SK-N-SH (cell line): ENCODE measurements at regions not wholly inside any gene's neighbourhood (a gene's known extent, or its start where the extent isn't known, plus 50 kb on each side); places are given as distances from the start of the nearest gene placed in this dataset.

Experiments
- CTCF ChIA-PET: fragments of 300-600, 350-600 bp; formaldehyde crosslinking; extraction: SDS; loops from one replicate; lab custom pipeline; 2021; lab: Yijun Ruan, JAX
- POLR2A ChIA-PET: fragments of 350-600 bp; sonication (Branson Sonifier 250); formaldehyde crosslinking; extraction: SDS; loops from one replicate; lab custom pipeline; 2020; ENCODE audit warnings: antibody characterized with exemption, inconsistent platforms; lab: Yijun Ruan, JAX
- DNase-seq: peaks from one replicate; pipeline ENCODE4 v3.0.0; 2012
- H2AFZ ChIP-seq: fragments of 200-600 bp; sonication (generic); 2 replicates; pipeline ENCODE4 v1.8.1; 2016; ENCODE audit warnings: antibody characterized with exemption, mild to moderate bottlenecking, low read depth
- H3F3A ChIP-seq: fragments of 200-600 bp; sonication (generic); replicated peaks from 2 replicates; pipeline ENCODE3; 2016; ENCODE audit warnings: antibody characterized with exemption, mild to moderate bottlenecking; ENCODE audit not compliant: insufficient read depth
- H3K27ac ChIP-seq, 2 experiments: fragments of 200-500 bp in 1 of 2; fragments of 200-600 bp in 1 of 2; sonication (Bioruptor generic) in 1 of 2; sonication (generic), shearing (Covaris generic) in 1 of 2; 2 replicates each; pipeline versions ENCODE4 v1.5.1 to v1.6.1; 2014 to 2016; ENCODE audit warnings: low read depth in 2 of 2, inconsistent platforms in 1 of 2, low read length in 1 of 2, mild to moderate bottlenecking in 1 of 2, mixed read lengths in 1 of 2
- H3K27me3 ChIP-seq: fragments of 200-600 bp; sonication (generic), shearing (Covaris generic); 2 replicates; pipeline ENCODE4 v1.6.1; 2016; ENCODE audit warnings: mixed run types; ENCODE audit not compliant: insufficient read depth
- H3K36me3 ChIP-seq, 2 experiments: fragments of 200-500 bp in 1 of 2; fragments of 200-600 bp in 1 of 2; sonication (Bioruptor generic) in 1 of 2; sonication (generic) in 1 of 2; replicated peaks in 1 of 2; 2 replicates each; pipeline versions ENCODE3 to v1.5.1; 2014 to 2016; ENCODE audit warnings: low read length in 1 of 2, mild to moderate bottlenecking in 1 of 2; ENCODE audit not compliant: insufficient read depth in 2 of 2, control insufficient read depth in 1 of 2
- H3K4me1 ChIP-seq, 2 experiments: fragments of 200-500 bp in 1 of 2; fragments of 200-600 bp in 1 of 2; sonication (Bioruptor generic) in 1 of 2; sonication (generic), shearing (Covaris generic) in 1 of 2; 2 replicates each; pipeline versions ENCODE4 v1.5.1 to v1.6.1; 2014 to 2016; ENCODE audit warnings: low read depth in 1 of 2, low read length in 1 of 2, mixed run types in 1 of 2; ENCODE audit not compliant: insufficient read depth in 2 of 2, control insufficient read depth in 1 of 2
- H3K4me2 ChIP-seq: fragments of 200-600 bp; sonication (generic), shearing (Covaris generic); 2 replicates; pipeline ENCODE4 v1.6.1; 2017; ENCODE audit warnings: mixed run types
- H3K4me3 ChIP-seq, 2 experiments: fragments of 200-500 bp in 1 of 2; fragments of 200-600 bp in 1 of 2; sonication (Bioruptor generic) in 1 of 2; sonication (generic), shearing (Covaris generic) in 1 of 2; 2 replicates each; pipeline versions ENCODE4 v1.5.1 to v1.8.1; 2014 to 2016; ENCODE audit warnings: low read depth in 2 of 2, inconsistent platforms in 1 of 2, low read length in 1 of 2, mild to moderate bottlenecking in 1 of 2, mixed read lengths in 1 of 2, moderate library complexity in 1 of 2
- H3K79me2 ChIP-seq: fragments of 200-600 bp; sonication (generic); 2 replicates; pipeline ENCODE4 v1.8.1; 2017; ENCODE audit warnings: mild to moderate bottlenecking; ENCODE audit not compliant: insufficient read depth
- H3K9ac ChIP-seq: fragments of 200-600 bp; sonication (generic); 2 replicates; pipeline ENCODE4 v1.6.1; 2017; ENCODE audit warnings: mixed run types
- H3K9me2 ChIP-seq: fragments of 200-600 bp; sonication (generic); 2 replicates; pipeline ENCODE4 v1.6.1; 2017; ENCODE audit warnings: mixed run types
- H3K9me3 ChIP-seq: fragments of 200-600 bp; sonication (generic); 2 replicates; pipeline ENCODE4 v1.6.1; 2017; ENCODE audit warnings: mixed run types, mild to moderate bottlenecking, moderate library complexity
- H4K20me1 ChIP-seq: fragments of 200-600 bp; sonication (generic); 2 replicates; pipeline ENCODE4 v1.6.1; 2017; ENCODE audit warnings: mild to moderate bottlenecking, mixed run types; ENCODE audit not compliant: insufficient read depth
- EZH2phosphoT487 ChIP-seq: fragments of 200-600 bp; sonication (generic); IDR thresholded peaks from 2 replicates; pipeline ENCODE4 v1.6.1; 2017; ENCODE audit warnings: low read depth, mixed run types, mild to moderate bottlenecking, antibody characterized with exemption, moderate library complexity, borderline replicate concordance
- GATA2 ChIP-seq: sonication (generic); formaldehyde crosslinking; IDR thresholded peaks from 2 replicates; pipeline ENCODE4 v1.5.0; 2020; ENCODE audit warnings: mild to moderate bottlenecking, missing genetic modification reagents
- MEF2A ChIP-seq: IDR thresholded peaks from 2 replicates; pipeline ENCODE4 v1.4.0; 2012; ENCODE audit warnings: low read depth, borderline replicate concordance
- MXI1 ChIP-seq: IDR thresholded peaks from 2 replicates; pipeline ENCODE4 v1.6.1; 2012; ENCODE audit warnings: mild to moderate bottlenecking, low read depth, low read length, improper control_type of control experiment
- POLR2AphosphoS5 ChIP-seq: IDR thresholded peaks from 2 replicates; pipeline ENCODE4 v1.6.1; 2012; ENCODE audit warnings: low read depth, low read length
- RAD21 ChIP-seq: IDR thresholded peaks from 2 replicates; pipeline ENCODE4 v1.6.1; 2012; ENCODE audit warnings: mild to moderate bottlenecking, low read length
- RCOR1 ChIP-seq: fragments of 150-350 bp; IDR thresholded peaks from 2 replicates; pipeline ENCODE4 v1.6.1; 2017; ENCODE audit warnings: antibody characterized with exemption, low read length
- SIN3A ChIP-seq: IDR thresholded peaks from 2 replicates; pipeline ENCODE4 v1.6.1; 2012; ENCODE audit warnings: low read depth, mild to moderate bottlenecking, low read length, moderate library complexity, borderline replicate concordance
- SMC3 ChIP-seq: IDR thresholded peaks from 2 replicates; pipeline ENCODE4 v1.6.1; 2012; ENCODE audit warnings: low read depth, low read length, improper control_type of control experiment
- TAF1 ChIP-seq: IDR thresholded peaks from 2 replicates; pipeline ENCODE4 v1.6.1; 2012; ENCODE audit warnings: low read depth, mild to moderate bottlenecking, low read length, moderate library complexity, borderline replicate concordance
- TEAD4 ChIP-seq: IDR thresholded peaks from 2 replicates; pipeline ENCODE4 v1.4.0; 2012; ENCODE audit warnings: mild to moderate bottlenecking, borderline replicate concordance; ENCODE audit not compliant: insufficient read depth
- WGBS: methylation state at CpG from one replicate; pipeline ENCODE4 v1.1.6; 2017; ENCODE audit warnings: low lambda C conversion rate; 5-methylcytosine and 5-hydroxymethylcytosine counted together
- TF ChIP-seq, protein P1 (sequence below): fragments of 150-350 bp; IDR thresholded peaks from 2 replicates; pipeline ENCODE4 v1.6.1; 2017; ENCODE audit warnings: antibody characterized with exemption, low read length, low read depth, borderline replicate concordance
- TF ChIP-seq, protein P2 (sequence below): IDR thresholded peaks from 2 replicates; pipeline ENCODE4 v1.6.1; 2012; ENCODE audit warnings: mild to moderate bottlenecking, low read depth, low read length, moderate library complexity
- TF ChIP-seq, protein P3 (sequence below): IDR thresholded peaks from 2 replicates; pipeline ENCODE4; 2012
- TF ChIP-seq, protein P4 (sequence below): IDR thresholded peaks from 2 replicates; pipeline ENCODE4 v1.4.0; 2012; ENCODE audit warnings: low read depth, borderline replicate concordance
- TF ChIP-seq, protein P5 (sequence below): fragments of 200-600 bp; sonication (generic); IDR thresholded peaks from 2 replicates; pipeline ENCODE4 v1.6.1; 2017; ENCODE audit warnings: antibody characterized with exemption, mild to moderate bottlenecking, moderate library complexity

DNA sequence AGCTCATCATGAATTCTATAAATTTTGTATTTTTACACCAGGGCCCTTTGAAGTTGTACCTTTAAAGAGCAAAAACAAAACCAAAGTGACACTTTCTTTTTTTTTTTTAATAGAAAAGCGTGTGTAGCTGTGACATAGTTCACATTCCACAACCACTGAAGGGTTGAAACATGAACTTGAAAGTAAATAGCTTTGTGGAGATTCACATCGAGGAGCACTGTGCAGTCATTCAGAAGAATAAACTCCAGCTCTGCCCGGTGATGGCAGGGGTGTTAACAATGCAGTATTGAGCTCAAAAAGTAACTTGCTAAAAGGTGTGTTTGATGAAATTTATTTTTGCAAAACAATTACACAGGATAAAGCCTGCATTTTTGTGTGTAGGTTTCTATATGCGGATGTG lies 1166.2 kb downstream of the TBC1D22A start:
- 0 out of 2 replicates have a peak, but pooled peaks cover 4% of the 10 kb centered on the region for H3K27me3 ChIP-seq
- no peaks in the 10 kb centered on the region for H3K9me2 ChIP-seq
- DNase-seq, result no peak
- no peak overlapping the region for H3K27ac ChIP-seq
- H4K20me1 ChIP-seq, result no peaks in the 10 kb centered on the region
- no peaks in the 10 kb centered on the region for H3K36me3 ChIP-seq
- no peaks in the 10 kb centered on the region for H3K79me2 ChIP-seq
- ChIA-PET POLR2A (no interaction called here), CTCF (no interaction called here)
- no peak overlapping the region for H2AFZ ChIP-seq
- no peak overlapping the region for H3K9ac ChIP-seq
- H3K4me2 ChIP-seq, result no peak overlapping the region
- WGBS, result 12% methylated on average over 4 of the region's 4 CpGs
- H3K4me3 ChIP-seq, result no peak overlapping the region
- H3K9me3 ChIP-seq, result no peaks in the 10 kb centered on the region
- no peaks in the 10 kb centered on the region for H3F3A ChIP-seq
- TF ChIP-seq RCOR1 (no peak), MXI1 (no peak), SIN3A (no peak)
- H3K4me1 ChIP-seq, result no peaks in the 10 kb centered on the region

DNA sequence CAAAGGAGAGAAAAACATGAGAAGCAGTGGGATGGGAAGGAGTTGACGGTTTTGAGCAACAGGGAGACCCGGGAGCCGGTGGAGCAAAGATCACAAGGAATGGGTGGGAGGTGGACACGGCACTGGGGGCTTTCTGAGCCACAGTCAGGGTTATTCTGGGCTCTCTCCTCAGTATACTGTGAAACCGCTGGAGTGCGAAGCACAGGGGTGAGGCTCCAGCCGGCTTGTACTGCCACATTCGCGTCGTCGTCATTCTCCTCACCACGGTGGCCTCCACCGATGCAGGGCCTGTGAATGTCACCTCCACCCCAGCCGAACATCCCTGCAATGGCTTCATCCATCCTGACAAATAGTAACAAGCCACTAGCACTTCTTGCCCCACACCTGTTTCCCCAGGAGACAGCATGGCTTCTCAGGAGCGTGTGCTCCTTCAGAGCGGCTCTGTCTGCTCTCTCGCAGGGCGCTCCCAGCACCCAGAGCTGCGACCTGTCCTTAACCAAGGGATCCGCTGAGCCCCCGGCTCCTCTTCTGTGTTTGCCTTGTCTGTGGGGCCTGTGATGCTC lies 1165.3 kb downstream of the TBC1D22A start:
- CTCF ChIA-PET, result no interaction called here
- WGBS, result 44% methylated on average over 14 of the region's 21 CpGs
- no peaks in the 10 kb centered on the region for H4K20me1 ChIP-seq

More for the DNA sequence above, 1165.3 kb downstream of the TBC1D22A start:
- POLR2A ChIA-PET, result no interaction called here
- Histone ChIP-seq H3K4me2 (no peak overlapping the region), H3K79me2 (no peaks in the 10 kb centered on the region), H3K27me3 (0 out of 2 replicates have a peak, but pooled peaks cover 4% of the 10 kb centered on the region), H3K4me3 (no peak overlapping the region), H3K4me1 (no peaks in the 10 kb centered on the region), H3K9ac (no peak overlapping the region), H3F3A (no peaks in the 10 kb centered on the region), H3K36me3 (no peaks in the 10 kb centered on the region), H3K9me3 (no peaks in the 10 kb centered on the region), H2AFZ (no peak overlapping the region), H3K27ac (no peak overlapping the region), H3K9me2 (no peaks in the 10 kb centered on the region)
- no peak for DNase-seq
- TF ChIP-seq RAD21 (no peak), EZH2phosphoT487 (no peak), MXI1 (no peak), SIN3A (no peak), GATA2 (CRISPR knock-in tag) (no peak), POLR2AphosphoS5 (no peak), TEAD4 (no peak), MEF2A (no peak), TAF1 (no peak), SMC3 (no peak)
- TF ChIP-seq, protein P1, sequence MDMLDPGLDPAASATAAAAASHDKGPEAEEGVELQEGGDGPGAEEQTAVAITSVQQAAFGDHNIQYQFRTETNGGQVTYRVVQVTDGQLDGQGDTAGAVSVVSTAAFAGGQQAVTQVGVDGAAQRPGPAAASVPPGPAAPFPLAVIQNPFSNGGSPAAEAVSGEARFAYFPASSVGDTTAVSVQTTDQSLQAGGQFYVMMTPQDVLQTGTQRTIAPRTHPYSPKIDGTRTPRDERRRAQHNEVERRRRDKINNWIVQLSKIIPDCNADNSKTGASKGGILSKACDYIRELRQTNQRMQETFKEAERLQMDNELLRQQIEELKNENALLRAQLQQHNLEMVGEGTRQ, result no peak
- TF ChIP-seq, protein P2, sequence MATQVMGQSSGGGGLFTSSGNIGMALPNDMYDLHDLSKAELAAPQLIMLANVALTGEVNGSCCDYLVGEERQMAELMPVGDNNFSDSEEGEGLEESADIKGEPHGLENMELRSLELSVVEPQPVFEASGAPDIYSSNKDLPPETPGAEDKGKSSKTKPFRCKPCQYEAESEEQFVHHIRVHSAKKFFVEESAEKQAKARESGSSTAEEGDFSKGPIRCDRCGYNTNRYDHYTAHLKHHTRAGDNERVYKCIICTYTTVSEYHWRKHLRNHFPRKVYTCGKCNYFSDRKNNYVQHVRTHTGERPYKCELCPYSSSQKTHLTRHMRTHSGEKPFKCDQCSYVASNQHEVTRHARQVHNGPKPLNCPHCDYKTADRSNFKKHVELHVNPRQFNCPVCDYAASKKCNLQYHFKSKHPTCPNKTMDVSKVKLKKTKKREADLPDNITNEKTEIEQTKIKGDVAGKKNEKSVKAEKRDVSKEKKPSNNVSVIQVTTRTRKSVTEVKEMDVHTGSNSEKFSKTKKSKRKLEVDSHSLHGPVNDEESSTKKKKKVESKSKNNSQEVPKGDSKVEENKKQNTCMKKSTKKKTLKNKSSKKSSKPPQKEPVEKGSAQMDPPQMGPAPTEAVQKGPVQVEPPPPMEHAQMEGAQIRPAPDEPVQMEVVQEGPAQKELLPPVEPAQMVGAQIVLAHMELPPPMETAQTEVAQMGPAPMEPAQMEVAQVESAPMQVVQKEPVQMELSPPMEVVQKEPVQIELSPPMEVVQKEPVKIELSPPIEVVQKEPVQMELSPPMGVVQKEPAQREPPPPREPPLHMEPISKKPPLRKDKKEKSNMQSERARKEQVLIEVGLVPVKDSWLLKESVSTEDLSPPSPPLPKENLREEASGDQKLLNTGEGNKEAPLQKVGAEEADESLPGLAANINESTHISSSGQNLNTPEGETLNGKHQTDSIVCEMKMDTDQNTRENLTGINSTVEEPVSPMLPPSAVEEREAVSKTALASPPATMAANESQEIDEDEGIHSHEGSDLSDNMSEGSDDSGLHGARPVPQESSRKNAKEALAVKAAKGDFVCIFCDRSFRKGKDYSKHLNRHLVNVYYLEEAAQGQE, result no peak
- TF ChIP-seq, protein P3, sequence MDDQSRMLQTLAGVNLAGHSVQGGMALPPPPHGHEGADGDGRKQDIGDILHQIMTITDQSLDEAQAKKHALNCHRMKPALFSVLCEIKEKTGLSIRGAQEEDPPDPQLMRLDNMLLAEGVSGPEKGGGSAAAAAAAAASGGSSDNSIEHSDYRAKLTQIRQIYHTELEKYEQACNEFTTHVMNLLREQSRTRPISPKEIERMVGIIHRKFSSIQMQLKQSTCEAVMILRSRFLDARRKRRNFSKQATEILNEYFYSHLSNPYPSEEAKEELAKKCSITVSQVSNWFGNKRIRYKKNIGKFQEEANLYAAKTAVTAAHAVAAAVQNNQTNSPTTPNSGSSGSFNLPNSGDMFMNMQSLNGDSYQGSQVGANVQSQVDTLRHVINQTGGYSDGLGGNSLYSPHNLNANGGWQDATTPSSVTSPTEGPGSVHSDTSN, result no peak
- TF ChIP-seq, protein P4, sequence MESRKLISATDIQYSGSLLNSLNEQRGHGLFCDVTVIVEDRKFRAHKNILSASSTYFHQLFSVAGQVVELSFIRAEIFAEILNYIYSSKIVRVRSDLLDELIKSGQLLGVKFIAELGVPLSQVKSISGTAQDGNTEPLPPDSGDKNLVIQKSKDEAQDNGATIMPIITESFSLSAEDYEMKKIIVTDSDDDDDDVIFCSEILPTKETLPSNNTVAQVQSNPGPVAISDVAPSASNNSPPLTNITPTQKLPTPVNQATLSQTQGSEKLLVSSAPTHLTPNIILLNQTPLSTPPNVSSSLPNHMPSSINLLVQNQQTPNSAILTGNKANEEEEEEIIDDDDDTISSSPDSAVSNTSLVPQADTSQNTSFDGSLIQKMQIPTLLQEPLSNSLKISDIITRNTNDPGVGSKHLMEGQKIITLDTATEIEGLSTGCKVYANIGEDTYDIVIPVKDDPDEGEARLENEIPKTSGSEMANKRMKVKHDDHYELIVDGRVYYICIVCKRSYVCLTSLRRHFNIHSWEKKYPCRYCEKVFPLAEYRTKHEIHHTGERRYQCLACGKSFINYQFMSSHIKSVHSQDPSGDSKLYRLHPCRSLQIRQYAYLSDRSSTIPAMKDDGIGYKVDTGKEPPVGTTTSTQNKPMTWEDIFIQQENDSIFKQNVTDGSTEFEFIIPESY, result no peak
- TF ChIP-seq, protein P5, sequence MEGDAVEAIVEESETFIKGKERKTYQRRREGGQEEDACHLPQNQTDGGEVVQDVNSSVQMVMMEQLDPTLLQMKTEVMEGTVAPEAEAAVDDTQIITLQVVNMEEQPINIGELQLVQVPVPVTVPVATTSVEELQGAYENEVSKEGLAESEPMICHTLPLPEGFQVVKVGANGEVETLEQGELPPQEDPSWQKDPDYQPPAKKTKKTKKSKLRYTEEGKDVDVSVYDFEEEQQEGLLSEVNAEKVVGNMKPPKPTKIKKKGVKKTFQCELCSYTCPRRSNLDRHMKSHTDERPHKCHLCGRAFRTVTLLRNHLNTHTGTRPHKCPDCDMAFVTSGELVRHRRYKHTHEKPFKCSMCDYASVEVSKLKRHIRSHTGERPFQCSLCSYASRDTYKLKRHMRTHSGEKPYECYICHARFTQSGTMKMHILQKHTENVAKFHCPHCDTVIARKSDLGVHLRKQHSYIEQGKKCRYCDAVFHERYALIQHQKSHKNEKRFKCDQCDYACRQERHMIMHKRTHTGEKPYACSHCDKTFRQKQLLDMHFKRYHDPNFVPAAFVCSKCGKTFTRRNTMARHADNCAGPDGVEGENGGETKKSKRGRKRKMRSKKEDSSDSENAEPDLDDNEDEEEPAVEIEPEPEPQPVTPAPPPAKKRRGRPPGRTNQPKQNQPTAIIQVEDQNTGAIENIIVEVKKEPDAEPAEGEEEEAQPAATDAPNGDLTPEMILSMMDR, result no peak
